ENCODE measurements at regions not wholly inside any gene's neighbourhood (a gene's known extent, or its start where the extent isn't known, plus 50 kb on each side); places are given as distances from the start of the nearest gene placed in this dataset.

DNA sequence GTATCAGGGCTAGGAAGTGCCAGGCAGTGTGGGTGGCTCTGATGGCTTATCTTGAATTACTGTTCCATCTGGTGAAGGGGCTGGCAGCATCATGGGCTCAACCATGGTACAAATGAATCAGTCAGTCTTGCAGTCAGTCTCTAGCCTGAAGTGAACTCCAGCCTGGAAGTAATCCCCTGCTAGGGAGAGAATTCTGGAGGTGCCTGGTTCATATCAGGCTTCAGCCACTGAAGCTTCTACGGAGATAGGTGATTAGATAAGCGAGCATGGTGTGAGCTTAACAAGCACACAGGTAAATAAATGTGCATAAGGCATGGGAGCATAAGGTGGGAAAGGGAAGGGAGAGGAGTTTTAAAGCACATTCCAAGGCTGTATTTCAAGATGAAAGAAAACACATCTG, 541.7 kb downstream of the MBD2 start:
- H3K27ac ChIP-seq = no peak overlapping the region
- TF ChIP-seq POLR2A (IDR thresholded peaks at IDR 0.05) = no peak
- TF ChIP-seq CTCF (IDR thresholded peaks at IDR 0.05) = no peak
- H3K4me3 ChIP-seq = no peak overlapping the region
- H3K27me3 ChIP-seq = no peaks in the 10 kb centered on the region
- no peak for DNase-seq
- no peaks in the 10 kb centered on the region for H3K36me3 ChIP-seq
- H3K4me1 ChIP-seq = no peaks in the 10 kb centered on the region
- no peaks in the 10 kb centered on the region for H3K9me3 ChIP-seq

GRCh38 chr18:53677480-53677879, 547.0 kb downstream of the MBD2 start:
- no peak for DNase-seq
- Histone ChIP-seq H3K4me1 (no peaks in the 10 kb centered on the region), H3K4me3 (no peak overlapping the region), H3K36me3 (no peaks in the 10 kb centered on the region), H3K27ac (no peak overlapping the region), H3K9me3 (no peaks in the 10 kb centered on the region), H3K27me3 (no peaks in the 10 kb centered on the region)
- TF ChIP-seq POLR2A (IDR thresholded peaks at IDR 0.05) (no peak), CTCF (IDR thresholded peaks at IDR 0.05) (no peak)

- H3K9me3 ChIP-seq = no peaks in the 10 kb centered on the region
- TF ChIP-seq POLR2A (IDR thresholded peaks at IDR 0.05) (no peak), CTCF (IDR thresholded peaks at IDR 0.05) (no peak)
- no peaks in the 10 kb centered on the region for H3K4me1 ChIP-seq
- no peak overlapping the region for H3K27ac ChIP-seq
- H3K27me3 ChIP-seq = no peaks in the 10 kb centered on the region
- no peak overlapping the region for H3K4me3 ChIP-seq
- no peak for DNase-seq
- H3K36me3 ChIP-seq = no peaks in the 10 kb centered on the region
These were observed 558.8 kb downstream of the MBD2 start for GRCh38 chr18:53665701-53666100.

- no peaks in the 10 kb centered on the region for H3K36me3 ChIP-seq
- H3K9me3 ChIP-seq = no peaks in the 10 kb centered on the region
- H3K4me3 ChIP-seq = no peak overlapping the region
- no peak for DNase-seq
- no peaks in the 10 kb centered on the region for H3K4me1 ChIP-seq
- no peak overlapping the region for H3K27ac ChIP-seq
- no peaks in the 10 kb centered on the region for H3K27me3 ChIP-seq
- TF ChIP-seq CTCF (IDR thresholded peaks at IDR 0.05) = no peak
- no peak for TF ChIP-seq POLR2A (IDR thresholded peaks at IDR 0.05)
These were observed 559.9 kb downstream of the MBD2 start for GRCh38 chr18:53664575-53664974.

- no peak for DNase-seq
These were observed 564.2 kb downstream of the MBD2 start for GRCh38 chr18:53660306-53660705.

More at GRCh38 chr18:53660306-53660705, 564.2 kb downstream of the MBD2 start:
- Histone ChIP-seq H3K36me3 (no peaks in the 10 kb centered on the region), H3K27me3 (no peaks in the 10 kb centered on the region), H3K4me3 (no peak overlapping the region), H3K9me3 (no peaks in the 10 kb centered on the region), H3K27ac (no peak overlapping the region), H3K4me1 (no peaks in the 10 kb centered on the region)
- TF ChIP-seq CTCF (IDR thresholded peaks at IDR 0.05) (no peak), POLR2A (IDR thresholded peaks at IDR 0.05) (no peak)
